Lower leg skin (tissue), 3 donors: ENCODE measurements at regions not wholly inside any gene's neighbourhood (a gene's known extent, or its start where the extent isn't known, plus 50 kb on each side); places are given as distances from the start of the nearest gene placed in this dataset.

Source experiments
- CTCF ChIP-seq, 3 donors: fragments of 450-650 bp; IDR thresholded peaks; one replicate each; pipeline ENCODE4 v1.5.1; 2016; ENCODE audit warnings: antibody characterized with exemption in 3 of 3, mild to moderate bottlenecking in 3 of 3, moderate library complexity in 2 of 3
- POLR2A ChIP-seq, 2 donors: fragments of 450-650 bp; IDR thresholded peaks; one replicate each; pipeline ENCODE4 v1.6.1; 2016 to 2017; ENCODE audit warnings: antibody characterized with exemption in 2 of 2, mild to moderate bottlenecking in 1 of 2, moderate library complexity in 1 of 2

- TF ChIP-seq CTCF (IDR thresholded peaks at IDR 0.05), result no peak
- TF ChIP-seq POLR2A (IDR thresholded peaks at IDR 0.05), result no peak
These were observed 100.8 kb upstream of the PLS3 start for GRCh38 chrX:115459883-115460880.
